ENCODE measurements at regions not wholly inside any gene's neighbourhood (a gene's known extent, or its start where the extent isn't known, plus 50 kb on each side); places are given as distances from the start of the nearest gene placed in this dataset.
"Not testable (repeated sequence)": the region's sequence is repeated elsewhere in the genome, so short reads cannot be mapped to it uniquely, and the experiment has no call there.

DNA sequence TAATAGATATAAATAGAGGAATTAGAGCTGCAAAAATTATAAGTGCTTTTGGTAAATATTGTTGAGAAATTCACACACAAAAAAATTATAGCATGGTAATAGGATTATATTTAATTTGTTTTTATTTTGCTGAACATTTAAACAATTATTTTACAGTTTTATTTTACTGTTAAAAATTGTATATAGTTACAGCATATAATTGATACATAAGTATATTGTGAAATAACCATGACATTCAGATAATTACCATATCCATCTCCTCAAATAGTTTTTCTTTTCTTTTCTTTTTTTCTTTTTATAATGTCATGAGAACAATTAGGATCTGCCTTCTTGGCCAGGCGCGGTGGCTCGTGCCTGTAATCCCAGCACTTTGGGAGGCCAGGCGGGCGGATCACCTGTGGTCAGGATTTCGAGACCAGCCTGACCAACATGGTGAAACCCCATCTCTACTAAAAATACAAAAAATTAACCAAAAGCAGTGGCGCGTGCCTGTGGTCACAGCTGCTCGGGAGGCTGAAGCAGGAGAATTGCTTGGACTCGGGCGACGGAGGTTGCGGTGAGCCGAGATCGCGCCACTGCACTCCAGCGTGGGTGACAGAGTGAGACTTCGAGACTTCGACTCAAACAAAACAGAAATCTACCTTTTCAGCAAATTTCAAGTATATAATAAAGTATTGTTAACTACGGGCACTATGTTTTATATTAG is 654.2 kb downstream of the TENT5A start:
- Histone ChIP-seq H3K36me3 (ENCODE audit: control insufficient read depth in 1 of 2, insufficient read depth in 2 of 2, low read length in 2 of 2) (no peaks in the 10 kb centered on the region), H3K4me3 (ENCODE audit: low read depth in 1 of 2, low read length in 2 of 2) (no peak overlapping the region), H3K4me1 (ENCODE audit: control insufficient read depth in 1 of 2, insufficient read depth in 2 of 2, low read length in 2 of 2) (no peaks in the 10 kb centered on the region), H3K27ac (ENCODE audit: low read length) (no peak overlapping the region), H3K9me3 (ENCODE audit: control insufficient read depth in 1 of 2, low read length in 2 of 2) (peaks cover 0 to 3% of the 10 kb centered on the region in 2 donors), H3K27me3 (ENCODE audit: low read depth, low read length) (no peaks in the 10 kb centered on the region)

DNA sequence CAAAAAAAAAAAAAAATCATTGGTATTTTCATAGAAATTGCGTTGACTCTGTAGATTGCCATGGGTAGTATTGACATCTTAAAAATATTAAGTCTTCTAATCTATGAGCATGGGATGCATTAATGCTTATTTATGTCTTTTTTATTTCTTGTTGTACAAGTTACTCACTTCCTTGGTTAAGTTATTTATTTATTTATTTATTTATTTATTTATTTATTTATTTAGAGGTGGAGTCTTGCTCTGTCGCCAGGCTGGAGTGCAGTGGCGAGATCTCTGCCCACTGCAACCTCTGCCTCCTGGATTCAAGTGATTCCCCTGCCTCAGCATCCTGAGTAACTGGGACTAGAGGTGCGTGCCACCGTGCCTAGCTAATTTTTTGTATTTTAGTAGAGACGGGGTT is 656.0 kb downstream of the TENT5A start:
- H3K27ac ChIP-seq (ENCODE audit: low read length); H3K36me3 ChIP-seq (ENCODE audit: control insufficient read depth in 1 of 2, insufficient read depth in 2 of 2, low read length in 2 of 2); H3K4me3 ChIP-seq (ENCODE audit: low read depth in 1 of 2, low read length in 2 of 2); H3K9me3 ChIP-seq (ENCODE audit: control insufficient read depth in 1 of 2, low read length in 2 of 2); H3K4me1 ChIP-seq (ENCODE audit: control insufficient read depth in 1 of 2, insufficient read depth in 2 of 2, low read length in 2 of 2); H3K27me3 ChIP-seq (ENCODE audit: low read depth, low read length): not testable (repeated sequence)

DNA sequence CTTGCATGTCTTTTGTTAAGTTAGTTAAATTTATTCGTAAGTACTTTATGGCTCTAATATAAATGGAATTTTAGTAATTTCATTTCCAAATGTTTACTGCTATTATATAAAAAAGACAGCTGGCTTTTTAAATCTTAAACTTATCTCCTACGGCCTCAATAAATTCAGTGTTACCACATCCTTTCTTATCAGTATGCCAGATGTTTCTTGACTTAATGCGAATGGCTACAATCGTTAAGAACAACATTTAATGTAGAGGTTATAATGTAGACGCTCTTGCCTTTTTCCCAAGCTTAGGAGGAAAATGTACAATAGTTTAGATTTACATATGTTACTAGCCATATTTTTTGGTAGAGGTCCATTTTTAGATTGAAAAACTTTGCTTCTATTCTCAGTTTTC is 659.4 kb downstream of the TENT5A start:
- Histone ChIP-seq H3K36me3 (ENCODE audit: control insufficient read depth in 1 of 2, insufficient read depth in 2 of 2, low read length in 2 of 2) (no peaks in the 10 kb centered on the region), H3K27ac (ENCODE audit: low read length) (no peak overlapping the region), H3K4me1 (ENCODE audit: control insufficient read depth in 1 of 2, insufficient read depth in 2 of 2, low read length in 2 of 2) (no peaks in the 10 kb centered on the region), H3K9me3 (ENCODE audit: control insufficient read depth in 1 of 2, low read length in 2 of 2) (no peaks in the 10 kb centered on the region), H3K27me3 (ENCODE audit: low read depth, low read length) (no peaks in the 10 kb centered on the region), H3K4me3 (ENCODE audit: low read depth in 1 of 2, low read length in 2 of 2) (no peak overlapping the region)

DNA sequence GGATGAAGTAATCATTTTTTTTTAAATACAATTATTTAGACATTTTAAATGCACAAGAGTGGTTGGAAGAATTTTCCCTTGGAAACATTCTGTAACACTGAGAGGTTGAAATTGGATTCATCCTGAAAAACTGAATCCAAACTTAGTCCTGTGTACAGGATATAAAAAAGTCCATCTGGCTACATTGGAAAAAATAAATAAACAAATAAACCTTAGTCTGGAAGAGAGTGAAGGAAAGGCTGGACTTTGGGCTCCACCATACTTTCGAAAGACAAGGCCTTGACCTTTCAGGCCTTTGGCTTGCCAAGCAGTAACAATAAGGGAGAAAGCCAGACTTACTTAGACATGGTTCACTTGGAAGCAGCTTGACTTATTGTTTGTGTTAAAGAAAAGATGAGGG is 664.3 kb downstream of the TENT5A start:
- H3K9me3 ChIP-seq (ENCODE audit: control insufficient read depth in 1 of 2, low read length in 2 of 2) = no peaks in the 10 kb centered on the region
- H3K27ac ChIP-seq (ENCODE audit: low read length) = no peak overlapping the region
- H3K4me3 ChIP-seq (ENCODE audit: low read depth in 1 of 2, low read length in 2 of 2) = no peak overlapping the region
- no peaks in the 10 kb centered on the region for H3K36me3 ChIP-seq (ENCODE audit: control insufficient read depth in 1 of 2, insufficient read depth in 2 of 2, low read length in 2 of 2)
- no peaks in the 10 kb centered on the region for H3K27me3 ChIP-seq (ENCODE audit: low read depth, low read length)
- H3K4me1 ChIP-seq (ENCODE audit: control insufficient read depth in 1 of 2, insufficient read depth in 2 of 2, low read length in 2 of 2) = peaks cover 0 to 5% of the 10 kb centered on the region in 2 donors

DNA sequence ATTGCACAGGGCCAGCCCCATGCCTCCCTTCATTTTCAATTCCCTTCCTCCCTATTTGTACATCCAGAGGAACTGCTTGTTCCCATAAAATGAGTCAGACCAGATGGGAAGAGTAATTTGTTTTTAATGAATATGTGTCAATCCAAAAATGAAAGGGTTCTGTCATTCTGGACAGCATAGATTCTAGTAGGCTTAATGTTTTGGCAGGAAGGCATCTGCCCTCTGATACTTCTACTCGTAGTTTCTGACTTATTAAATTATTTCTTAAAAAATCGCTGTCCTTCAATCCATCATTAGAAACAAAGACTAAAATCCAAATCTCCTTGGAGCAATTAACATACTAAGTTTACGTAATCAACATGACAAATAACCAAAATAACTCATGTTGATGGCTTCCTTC is 665.5 kb downstream of the TENT5A start:
- Histone ChIP-seq H3K27me3 (ENCODE audit: low read depth, low read length) (no peaks in the 10 kb centered on the region), H3K36me3 (ENCODE audit: control insufficient read depth in 1 of 2, insufficient read depth in 2 of 2, low read length in 2 of 2) (no peaks in the 10 kb centered on the region), H3K9me3 (ENCODE audit: control insufficient read depth in 1 of 2, low read length in 2 of 2) (no peaks in the 10 kb centered on the region), H3K27ac (ENCODE audit: low read length) (no peak overlapping the region), H3K4me1 (ENCODE audit: control insufficient read depth in 1 of 2, insufficient read depth in 2 of 2, low read length in 2 of 2) (peaks cover 0 to 5% of the 10 kb centered on the region in 2 donors), H3K4me3 (ENCODE audit: low read depth in 1 of 2, low read length in 2 of 2) (no peak overlapping the region)

DNA sequence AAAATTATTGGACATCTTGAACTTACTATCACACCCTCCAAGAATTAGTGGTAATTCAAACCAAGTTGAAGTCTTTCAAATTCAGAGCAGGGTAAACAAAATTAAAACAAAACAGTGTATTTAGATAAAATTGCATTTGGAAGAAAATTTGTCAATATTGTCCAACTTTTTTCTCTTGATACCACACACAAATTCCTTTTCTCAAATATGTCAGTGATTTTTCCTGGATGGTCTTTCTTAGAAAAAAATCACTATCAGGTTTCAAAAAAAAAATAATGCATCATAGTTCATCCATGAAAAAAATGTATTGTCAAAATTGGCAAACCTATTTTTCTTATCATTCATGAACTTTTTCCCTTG is 667.1 kb downstream of the TENT5A start:
- peaks cover 0 to 5% of the 10 kb centered on the region in 2 donors for H3K4me1 ChIP-seq (ENCODE audit: control insufficient read depth in 1 of 2, insufficient read depth in 2 of 2, low read length in 2 of 2)
- H3K9me3 ChIP-seq (ENCODE audit: control insufficient read depth in 1 of 2, low read length in 2 of 2) = no peaks in the 10 kb centered on the region
- H3K4me3 ChIP-seq (ENCODE audit: low read depth in 1 of 2, low read length in 2 of 2) = no peak overlapping the region
- H3K36me3 ChIP-seq (ENCODE audit: control insufficient read depth in 1 of 2, insufficient read depth in 2 of 2, low read length in 2 of 2) = no peaks in the 10 kb centered on the region
- no peak overlapping the region for H3K27ac ChIP-seq (ENCODE audit: low read length)
- no peaks in the 10 kb centered on the region for H3K27me3 ChIP-seq (ENCODE audit: low read depth, low read length)

DNA sequence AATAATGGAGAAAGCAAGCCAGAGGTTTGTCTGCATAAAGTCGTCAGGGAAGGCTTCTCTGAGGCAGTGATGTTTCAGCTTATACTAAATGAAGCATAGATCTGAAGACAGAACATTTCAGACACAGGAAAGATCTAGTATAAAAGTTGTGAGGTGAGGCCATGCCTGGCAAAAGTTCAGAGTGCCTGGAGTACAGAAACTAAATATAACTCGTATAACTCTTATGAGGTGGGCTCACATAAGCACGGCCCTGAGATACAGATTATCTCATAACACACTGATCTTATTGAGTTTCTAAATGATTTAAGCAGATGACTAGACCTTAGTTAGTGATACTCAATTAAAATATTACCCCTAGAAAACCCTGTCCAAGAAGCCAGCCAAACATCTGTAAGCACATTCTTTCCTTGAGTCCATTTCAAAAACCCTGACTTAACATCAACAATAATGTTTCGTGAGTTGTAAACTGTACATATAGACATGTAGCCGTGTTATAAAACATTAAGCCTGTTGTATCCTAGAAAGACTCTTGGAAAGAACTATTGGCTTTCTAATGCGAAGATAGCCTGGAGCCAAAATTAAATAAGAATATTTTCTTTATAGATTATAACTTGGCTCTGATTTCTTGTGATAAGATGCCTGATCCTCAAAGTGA is 667.6 kb downstream of the TENT5A start:
- peaks cover 0 to 5% of the 10 kb centered on the region in 2 donors for H3K4me1 ChIP-seq (ENCODE audit: control insufficient read depth in 1 of 2, insufficient read depth in 2 of 2, low read length in 2 of 2)
- H3K27ac ChIP-seq (ENCODE audit: low read length) = no peak overlapping the region
- no peak overlapping the region for H3K4me3 ChIP-seq (ENCODE audit: low read depth in 1 of 2, low read length in 2 of 2)
- H3K9me3 ChIP-seq (ENCODE audit: control insufficient read depth in 1 of 2, low read length in 2 of 2) = no peaks in the 10 kb centered on the region
- H3K27me3 ChIP-seq (ENCODE audit: low read depth, low read length) = no peaks in the 10 kb centered on the region
- no peaks in the 10 kb centered on the region for H3K36me3 ChIP-seq (ENCODE audit: control insufficient read depth in 1 of 2, insufficient read depth in 2 of 2, low read length in 2 of 2)

DNA sequence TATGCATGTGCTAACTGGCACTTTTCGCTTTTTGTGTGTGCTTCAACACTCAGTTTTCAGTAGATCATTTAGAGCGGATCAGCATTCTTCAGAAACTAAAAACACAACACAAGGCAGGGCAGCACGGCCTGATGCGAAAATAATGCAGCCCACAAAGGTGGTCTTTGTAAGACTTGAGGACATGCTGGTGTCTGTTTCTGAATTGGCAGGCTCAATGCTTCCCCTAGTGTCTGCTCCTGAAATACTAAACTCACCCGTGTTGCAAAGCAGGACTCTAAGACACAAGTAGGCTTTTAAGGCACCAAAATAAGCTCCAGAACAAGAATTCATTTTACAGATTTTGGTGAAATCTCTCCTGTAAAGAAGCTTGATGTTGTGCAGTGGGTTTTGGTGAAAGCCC is 676.5 kb downstream of the TENT5A start:
- Histone ChIP-seq H3K4me1 (ENCODE audit: control insufficient read depth in 1 of 2, insufficient read depth in 2 of 2, low read length in 2 of 2) (no peaks in the 10 kb centered on the region), H3K27me3 (ENCODE audit: low read depth, low read length) (no peaks in the 10 kb centered on the region), H3K9me3 (ENCODE audit: control insufficient read depth in 1 of 2, low read length in 2 of 2) (no peaks in the 10 kb centered on the region), H3K27ac (ENCODE audit: low read length) (no peak overlapping the region), H3K4me3 (ENCODE audit: low read depth in 1 of 2, low read length in 2 of 2) (no peak overlapping the region), H3K36me3 (ENCODE audit: control insufficient read depth in 1 of 2, insufficient read depth in 2 of 2, low read length in 2 of 2) (no peaks in the 10 kb centered on the region)

DNA sequence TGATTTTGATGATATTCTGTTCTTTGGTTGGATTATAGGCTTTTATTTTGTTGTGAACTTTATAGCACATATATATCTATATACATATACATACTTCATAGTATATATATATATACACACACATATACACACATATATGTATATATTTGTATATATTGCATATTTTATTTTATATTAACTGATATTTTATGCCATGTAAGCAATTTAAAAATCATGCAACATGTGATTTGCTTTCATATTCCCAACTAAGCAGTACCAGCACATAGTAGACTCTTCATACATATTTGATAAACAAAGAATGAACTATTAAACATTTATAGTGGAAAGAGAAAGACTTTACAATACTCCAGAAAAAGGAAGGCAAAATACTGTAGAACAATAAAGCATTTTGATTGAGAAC is 679.2 kb downstream of the TENT5A start:
- H3K4me3 ChIP-seq (ENCODE audit: low read depth in 1 of 2, low read length in 2 of 2) = no peak overlapping the region
- no peak overlapping the region for H3K27ac ChIP-seq (ENCODE audit: low read length)
- H3K36me3 ChIP-seq (ENCODE audit: control insufficient read depth in 1 of 2, insufficient read depth in 2 of 2, low read length in 2 of 2) = no peaks in the 10 kb centered on the region
- no peaks in the 10 kb centered on the region for H3K27me3 ChIP-seq (ENCODE audit: low read depth, low read length)
- no peaks in the 10 kb centered on the region for H3K4me1 ChIP-seq (ENCODE audit: control insufficient read depth in 1 of 2, insufficient read depth in 2 of 2, low read length in 2 of 2)
- H3K9me3 ChIP-seq (ENCODE audit: control insufficient read depth in 1 of 2, low read length in 2 of 2) = no peaks in the 10 kb centered on the region

DNA sequence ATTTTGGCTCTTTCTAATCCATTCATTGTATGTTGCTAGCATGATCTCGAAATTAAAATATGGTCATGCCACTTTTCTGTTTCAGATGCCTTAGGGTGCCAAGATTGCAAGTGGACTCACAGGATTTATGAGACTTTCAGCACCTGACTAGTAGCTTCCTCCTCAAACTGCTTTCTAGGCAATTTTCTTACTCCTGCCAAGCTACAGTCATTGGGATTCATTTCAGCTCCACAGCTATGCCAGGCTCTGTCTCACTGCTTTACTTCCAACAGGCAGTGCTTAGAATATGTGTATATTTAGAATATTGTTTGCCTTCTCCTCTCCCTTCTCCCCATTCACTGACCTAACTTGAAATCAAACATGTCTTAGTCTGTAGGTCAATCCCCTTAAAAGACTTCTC is 681.4 kb downstream of the TENT5A start:
- Histone ChIP-seq H3K4me3 (ENCODE audit: low read depth in 1 of 2, low read length in 2 of 2) (no peak overlapping the region), H3K36me3 (ENCODE audit: control insufficient read depth in 1 of 2, insufficient read depth in 2 of 2, low read length in 2 of 2) (no peaks in the 10 kb centered on the region)

DNA sequence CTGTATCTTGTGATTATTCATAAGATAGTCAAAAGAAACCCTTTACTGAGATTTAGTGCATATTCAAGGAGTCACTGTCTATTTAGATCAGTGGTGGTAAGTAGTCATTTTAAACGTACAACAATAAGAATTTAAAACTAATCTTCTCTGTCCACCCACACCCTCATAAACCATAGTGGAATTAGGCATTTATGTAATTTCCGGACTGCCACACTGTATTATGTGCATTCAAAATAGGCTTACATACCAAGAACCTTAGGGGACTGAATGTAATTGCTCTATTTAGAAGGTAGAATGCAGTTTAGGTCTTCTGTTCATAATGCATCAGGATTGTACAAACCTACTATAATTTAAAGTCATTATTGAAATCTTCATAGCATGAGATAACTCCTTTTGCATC is 685.4 kb downstream of the TENT5A start:
- Histone ChIP-seq H3K27me3 (ENCODE audit: low read depth, low read length) (no peaks in the 10 kb centered on the region), H3K4me3 (ENCODE audit: low read depth in 1 of 2, low read length in 2 of 2) (no peak overlapping the region), H3K36me3 (ENCODE audit: control insufficient read depth in 1 of 2, insufficient read depth in 2 of 2, low read length in 2 of 2) (no peaks in the 10 kb centered on the region), H3K27ac (ENCODE audit: low read length) (no peak overlapping the region), H3K4me1 (ENCODE audit: control insufficient read depth in 1 of 2, insufficient read depth in 2 of 2, low read length in 2 of 2) (no peaks in the 10 kb centered on the region), H3K9me3 (ENCODE audit: control insufficient read depth in 1 of 2, low read length in 2 of 2) (no peaks in the 10 kb centered on the region)

More for the DNA sequence above, 681.4 kb downstream of the TENT5A start:
- Histone ChIP-seq H3K27me3 (ENCODE audit: low read depth, low read length) (no peaks in the 10 kb centered on the region), H3K9me3 (ENCODE audit: control insufficient read depth in 1 of 2, low read length in 2 of 2) (no peaks in the 10 kb centered on the region), H3K27ac (ENCODE audit: low read length) (no peak overlapping the region), H3K4me1 (ENCODE audit: control insufficient read depth in 1 of 2, insufficient read depth in 2 of 2, low read length in 2 of 2) (no peaks in the 10 kb centered on the region)

DNA sequence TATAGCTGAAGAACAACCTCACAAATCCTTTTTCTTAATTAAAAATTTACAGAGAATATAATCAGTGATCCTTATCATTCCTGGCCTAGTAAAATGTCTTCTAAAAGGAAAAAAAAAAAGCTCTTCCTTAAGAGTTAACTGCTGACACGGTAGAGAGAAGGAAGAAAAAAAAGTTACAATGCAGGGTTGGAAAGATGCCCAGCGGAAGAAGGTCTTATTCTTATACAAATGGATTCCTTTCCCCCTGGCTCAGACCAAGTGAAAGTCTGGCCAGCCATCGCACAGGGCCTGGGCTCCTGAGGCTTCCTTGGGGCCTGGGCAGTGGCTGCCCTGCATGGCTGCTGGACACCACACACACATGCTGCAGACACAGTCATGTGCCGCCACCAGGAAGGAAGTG is 688.6 kb downstream of the TENT5A start:
- H3K36me3 ChIP-seq (ENCODE audit: control insufficient read depth in 1 of 2, insufficient read depth in 2 of 2, low read length in 2 of 2) = no peaks in the 10 kb centered on the region
- no peak overlapping the region for H3K4me3 ChIP-seq (ENCODE audit: low read depth in 1 of 2, low read length in 2 of 2)
- no peak overlapping the region for H3K27ac ChIP-seq (ENCODE audit: low read length)
- no peaks in the 10 kb centered on the region for H3K27me3 ChIP-seq (ENCODE audit: low read depth, low read length)
- no peaks in the 10 kb centered on the region for H3K4me1 ChIP-seq (ENCODE audit: control insufficient read depth in 1 of 2, insufficient read depth in 2 of 2, low read length in 2 of 2)
- no peaks in the 10 kb centered on the region for H3K9me3 ChIP-seq (ENCODE audit: control insufficient read depth in 1 of 2, low read length in 2 of 2)

Measured in muscle layer of duodenum (tissue), 2 donors.